H9 (cell line): ENCODE measurements at regions not wholly inside any gene's neighbourhood (a gene's known extent, or its start where the extent isn't known, plus 50 kb on each side); places are given as distances from the start of the nearest gene placed in this dataset.
A peak's percentile ranks its signal among the peaks of the same experiment; 100 is the strongest.

ENCODE experiments used
- DNase-seq: peaks from one replicate; pipeline ENCODE4 v3.0.0-alpha.2; 2017
- H2AFZ ChIP-seq: one replicate; pipeline ENCODE4 v1.6.1; 2013; ENCODE audit warnings: mild to moderate bottlenecking, low read length, control low read depth, moderate library complexity
- H2AK5ac ChIP-seq: 2 replicates; pipeline ENCODE4 v1.6.1; 2013; ENCODE audit warnings: low read length, control low read depth, mixed read lengths; ENCODE audit not compliant: insufficient read length
- H2BK120ac ChIP-seq: one replicate; pipeline ENCODE4 v1.6.1; 2013; ENCODE audit warnings: low read depth, mild to moderate bottlenecking, low read length, control low read depth, inconsistent platforms; ENCODE audit not compliant: poor library complexity, severe bottlenecking
- H2BK12ac ChIP-seq: 2 replicates; pipeline ENCODE4 v1.6.1; 2013; ENCODE audit warnings: low read length, control low read depth, mixed read lengths, low read depth; ENCODE audit not compliant: insufficient read length
- H2BK15ac ChIP-seq: 2 replicates; pipeline ENCODE4 v1.6.1; 2013; ENCODE audit warnings: low read depth, low read length, control low read depth
- H2BK20ac ChIP-seq: one replicate; pipeline ENCODE4 v1.6.1; 2013; ENCODE audit warnings: low read depth, mild to moderate bottlenecking, low read length, control low read depth, inconsistent platforms; ENCODE audit not compliant: poor library complexity, severe bottlenecking
- H2BK5ac ChIP-seq: 2 replicates; pipeline ENCODE4 v1.6.1; 2013; ENCODE audit warnings: low read length, control low read depth, mixed read lengths; ENCODE audit not compliant: insufficient read length
- H3K14ac ChIP-seq: 2 replicates; pipeline ENCODE4 v1.6.1; 2013; ENCODE audit warnings: low read length, control low read depth; ENCODE audit not compliant: insufficient read depth
- H3K18ac ChIP-seq: 2 replicates; pipeline ENCODE4 v1.6.1; 2013; ENCODE audit warnings: low read depth, mild to moderate bottlenecking, mixed read lengths, low read length, control low read depth; ENCODE audit not compliant: insufficient read length
- H3K23ac ChIP-seq: 2 replicates; pipeline ENCODE4 v1.6.1; 2013; ENCODE audit warnings: low read length, control low read depth, mixed read lengths, low read depth; ENCODE audit not compliant: insufficient read length
- H3K23me2 ChIP-seq: 2 replicates; pipeline ENCODE4 v1.6.1; 2013; ENCODE audit warnings: low read depth, mild to moderate bottlenecking, mixed read lengths, low read length, control low read depth; ENCODE audit not compliant: insufficient read length, poor library complexity, severe bottlenecking
- H3K27ac ChIP-seq: 2 replicates; pipeline ENCODE4 v1.5.1; 2013; ENCODE audit warnings: low read length, control low read depth, mixed read lengths, low read depth; ENCODE audit not compliant: insufficient read length
- H3K27me3 ChIP-seq: 2 replicates; pipeline ENCODE4 v1.6.1; 2013; ENCODE audit warnings: low read length, control low read depth, inconsistent platforms; ENCODE audit not compliant: insufficient read depth
- H3K4ac ChIP-seq: 2 replicates; pipeline ENCODE4 v1.6.1; 2013; ENCODE audit warnings: low read depth, mild to moderate bottlenecking, control low read depth, inconsistent platforms, low read length, moderate library complexity
- H3K4me1 ChIP-seq: 2 replicates; pipeline ENCODE4 v1.6.1; 2013; ENCODE audit warnings: low read length, control low read depth, inconsistent platforms; ENCODE audit not compliant: insufficient read depth
- H3K4me2 ChIP-seq: 2 replicates; pipeline ENCODE4 v1.6.1; 2013; ENCODE audit warnings: low read length, control low read depth, mixed read lengths; ENCODE audit not compliant: insufficient read length, insufficient read depth
- H3K56ac ChIP-seq: 2 replicates; pipeline ENCODE4 v1.6.1; 2013; ENCODE audit warnings: low read depth, mild to moderate bottlenecking, mixed read lengths, low read length, control low read depth; ENCODE audit not compliant: insufficient read length
- H3K79me1 ChIP-seq: 2 replicates; pipeline ENCODE4 v1.6.1; 2013; ENCODE audit warnings: low read depth, mild to moderate bottlenecking, moderate library complexity, low read length, control low read depth, inconsistent platforms; ENCODE audit not compliant: insufficient read depth, poor library complexity, severe bottlenecking
- H3K79me2 ChIP-seq: 2 replicates; pipeline ENCODE4 v1.6.1; 2013; ENCODE audit warnings: low read length, control low read depth, inconsistent platforms; ENCODE audit not compliant: insufficient read depth
- H3K9ac ChIP-seq: 2 replicates; pipeline ENCODE4 v1.6.1; 2013; ENCODE audit warnings: low read length, control low read depth, mixed read lengths; ENCODE audit not compliant: insufficient read length; ENCODE audit errors: extremely low read depth
- H3K9me3 ChIP-seq: one replicate; pipeline ENCODE4 v1.6.1; 2013; ENCODE audit warnings: low read depth, low read length, inconsistent platforms; ENCODE audit not compliant: control insufficient read depth
- H3T11ph ChIP-seq: one replicate; pipeline ENCODE4 v1.6.1; 2013; ENCODE audit warnings: mild to moderate bottlenecking, low read length, control low read depth, inconsistent platforms
- H4K20me1 ChIP-seq: one replicate; pipeline ENCODE4 v1.6.1; 2013; ENCODE audit not compliant: control insufficient read depth, insufficient read length, insufficient read depth
- H4K5ac ChIP-seq: 2 replicates; pipeline ENCODE4 v1.6.1; 2013; ENCODE audit warnings: low read depth, mild to moderate bottlenecking, mixed read lengths, low read length, control low read depth; ENCODE audit not compliant: insufficient read length
- H4K8ac ChIP-seq: replicated peaks from 2 replicates; pipeline ENCODE4 v1.6.1; 2013; ENCODE audit warnings: low read length, control low read depth, mixed read lengths, low read depth; ENCODE audit not compliant: insufficient read length
- H4K91ac ChIP-seq: 2 replicates; pipeline ENCODE4 v1.6.1; 2013; ENCODE audit warnings: low read depth, mild to moderate bottlenecking, moderate library complexity, mixed read lengths, low read length, control low read depth; ENCODE audit not compliant: insufficient read length
- H3K27ac Mint-ChIP-seq, 3 experiments: 2 replicates in 2 of 3; 3 replicates in 1 of 3; pipeline ENCODE4 v1.8.0; 2020 to 2021; ENCODE audit warnings: mixed read lengths in 3 of 3, mild to moderate bottlenecking in 1 of 3, moderate library complexity in 1 of 3
- H3K27me3 Mint-ChIP-seq: 2 replicates; pipeline ENCODE4 v1.8.0; 2021; ENCODE audit warnings: low read depth, mild to moderate bottlenecking, moderate library complexity, mixed read lengths
- H3K36me3 Mint-ChIP-seq, 3 experiments: 2 replicates in 2 of 3; 3 replicates in 1 of 3; pipeline ENCODE4 v1.8.0; 2020 to 2021; ENCODE audit warnings: low read depth in 3 of 3, mixed read lengths in 3 of 3; ENCODE audit not compliant: insufficient read depth in 1 of 3
- H3K4me1 Mint-ChIP-seq, 2 experiments: 2 replicates each; pipeline ENCODE4 v1.8.0; 2020; ENCODE audit warnings: mixed read lengths in 2 of 2
- H3K4me3 Mint-ChIP-seq, 2 experiments: 2 replicates in 1 of 2; 3 replicates in 1 of 2; pipeline ENCODE4 v1.8.0; 2020 to 2021; ENCODE audit warnings: mild to moderate bottlenecking in 2 of 2, mixed read lengths in 2 of 2, moderate library complexity in 1 of 2
- H3K9me3 Mint-ChIP-seq, 2 experiments: 2 replicates in 1 of 2; 3 replicates in 1 of 2; pipeline ENCODE4 v1.8.0; 2020; ENCODE audit warnings: mild to moderate bottlenecking in 2 of 2, mixed read lengths in 2 of 2, moderate library complexity in 1 of 2
- WGBS: extraction: QIAGEN DNeasy Blood & Tissue Kit; methylation state at CpG from one replicate; pipeline ENCODE4 v1.1.7; 2013; ENCODE audit warnings: missing lambda C conversion rate, low lambda C conversion rate, mixed read lengths; ENCODE audit not compliant: insufficient read length; ENCODE audit errors: extremely low coverage; 5-methylcytosine and 5-hydroxymethylcytosine counted together
- TF ChIP-seq, protein P1 (sequence below): fragments of 200-600 bp; sonication (generic); conservative IDR thresholded peaks from 3 replicates; pipeline ENCODE4 v1.8.0; 2021; ENCODE audit warnings: antibody characterized with exemption, mild to moderate bottlenecking

DNA sequence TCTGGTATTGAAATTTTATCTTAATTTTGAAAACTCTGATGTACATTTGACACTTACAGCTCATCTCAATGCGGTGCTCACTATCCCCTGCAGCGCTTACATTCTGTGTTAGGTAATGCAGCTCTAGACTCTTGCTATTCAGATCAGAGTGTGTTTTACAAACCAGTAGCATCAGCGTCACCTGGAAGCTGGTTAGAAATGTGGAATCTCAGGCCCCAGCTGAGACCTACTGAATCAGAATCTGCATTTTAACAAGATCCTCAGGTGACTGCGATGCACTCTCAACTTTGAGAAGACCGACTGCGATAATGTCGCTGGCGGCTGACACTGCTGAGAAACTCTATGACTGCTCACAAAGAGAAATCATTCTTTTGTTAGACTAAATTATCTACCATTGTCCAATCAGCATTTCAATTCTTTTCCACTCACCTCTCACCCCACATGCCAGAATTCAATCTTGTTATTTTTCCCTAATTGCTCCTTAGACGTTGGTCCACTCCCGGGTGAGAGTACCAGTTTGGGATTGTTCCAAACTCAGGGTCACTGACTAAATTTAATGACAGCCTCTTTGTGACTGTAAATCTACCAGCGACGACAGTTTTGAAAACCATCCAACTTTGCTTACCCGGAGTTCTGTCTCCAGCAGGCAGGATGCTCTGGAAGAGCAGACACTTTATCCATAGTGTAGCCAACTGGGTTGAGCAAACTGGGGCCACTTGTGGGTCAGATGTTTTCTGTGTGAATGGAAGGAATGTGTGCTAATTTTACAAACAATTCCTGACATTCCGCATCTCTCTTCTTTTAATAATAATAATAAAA lies 140.1 kb upstream of the BTBD3 start:
- peak overlapping the region; percentile 2 to 4; a peak in 3 of 5 replicates for H3K4me3 Mint-ChIP-seq
- DNase-seq: no peak
- peaks cover 23% of the 10 kb centered on the region in 2 experiments for H3K4me1 Mint-ChIP-seq
- no peaks in the 10 kb centered on the region; the same call in 1 of the 2 replicates for H3K4me1 ChIP-seq
- WGBS: no CpG with 5 or more reads among the region's 14 CpGs
- no peak overlapping the region for H3K23ac ChIP-seq
- no peaks in the 10 kb centered on the region for H3K27me3 ChIP-seq
- TF ChIP-seq, protein P1, sequence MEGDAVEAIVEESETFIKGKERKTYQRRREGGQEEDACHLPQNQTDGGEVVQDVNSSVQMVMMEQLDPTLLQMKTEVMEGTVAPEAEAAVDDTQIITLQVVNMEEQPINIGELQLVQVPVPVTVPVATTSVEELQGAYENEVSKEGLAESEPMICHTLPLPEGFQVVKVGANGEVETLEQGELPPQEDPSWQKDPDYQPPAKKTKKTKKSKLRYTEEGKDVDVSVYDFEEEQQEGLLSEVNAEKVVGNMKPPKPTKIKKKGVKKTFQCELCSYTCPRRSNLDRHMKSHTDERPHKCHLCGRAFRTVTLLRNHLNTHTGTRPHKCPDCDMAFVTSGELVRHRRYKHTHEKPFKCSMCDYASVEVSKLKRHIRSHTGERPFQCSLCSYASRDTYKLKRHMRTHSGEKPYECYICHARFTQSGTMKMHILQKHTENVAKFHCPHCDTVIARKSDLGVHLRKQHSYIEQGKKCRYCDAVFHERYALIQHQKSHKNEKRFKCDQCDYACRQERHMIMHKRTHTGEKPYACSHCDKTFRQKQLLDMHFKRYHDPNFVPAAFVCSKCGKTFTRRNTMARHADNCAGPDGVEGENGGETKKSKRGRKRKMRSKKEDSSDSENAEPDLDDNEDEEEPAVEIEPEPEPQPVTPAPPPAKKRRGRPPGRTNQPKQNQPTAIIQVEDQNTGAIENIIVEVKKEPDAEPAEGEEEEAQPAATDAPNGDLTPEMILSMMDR: no peak
- H3K56ac ChIP-seq: no peak overlapping the region
- no peaks in the 10 kb centered on the region; a peak in 1 of 7 replicates for H3K36me3 Mint-ChIP-seq
- no peak overlapping the region for H3K9ac ChIP-seq
- H3K14ac ChIP-seq: no peak overlapping the region; the same call in 1 of the 2 replicates
- H4K5ac ChIP-seq: no peak overlapping the region
- H2BK120ac ChIP-seq: no peak overlapping the region
- H2BK20ac ChIP-seq: peak overlapping the region; percentile 11
- no peak overlapping the region for H4K91ac ChIP-seq
- H2AK5ac ChIP-seq: no peak overlapping the region
- H3K79me1 ChIP-seq: no peaks in the 10 kb centered on the region
- no peaks in the 10 kb centered on the region for H4K20me1 ChIP-seq
- no peak overlapping the region for H3K4ac ChIP-seq
- no peaks in the 10 kb centered on the region for H3K9me3 ChIP-seq
- H2BK15ac ChIP-seq: no peak overlapping the region
- no peak overlapping the region for H3K27ac ChIP-seq
- H2AFZ ChIP-seq: peak overlapping the region; percentile 22
- no peak overlapping the region for H2BK12ac ChIP-seq
- H2BK5ac ChIP-seq: no peak overlapping the region
- H3T11ph ChIP-seq: no peak overlapping the region
- peak overlapping the region in 2 of 3 experiments; percentile 30 to 86; a peak in 4 of 7 replicates for H3K27ac Mint-ChIP-seq
- no peaks in the 10 kb centered on the region for H3K79me2 ChIP-seq
- peaks cover 0 to 3% of the 10 kb centered on the region in 2 experiments; a peak in 2 of 5 replicates for H3K9me3 Mint-ChIP-seq
- no peaks in the 10 kb centered on the region; the same call in 1 of the 2 replicates for H3K27me3 Mint-ChIP-seq
- no peaks in the 10 kb centered on the region for H3K23me2 ChIP-seq
- H4K8ac ChIP-seq: no peak overlapping the region
- H3K18ac ChIP-seq: no peak overlapping the region
- peak overlapping the region; percentile 68 for H3K4me2 ChIP-seq
